ENCODE measurements at regions not wholly inside any gene's neighbourhood (a gene's known extent, or its start where the extent isn't known, plus 50 kb on each side); places are given as distances from the start of the nearest gene placed in this dataset.

DNA sequence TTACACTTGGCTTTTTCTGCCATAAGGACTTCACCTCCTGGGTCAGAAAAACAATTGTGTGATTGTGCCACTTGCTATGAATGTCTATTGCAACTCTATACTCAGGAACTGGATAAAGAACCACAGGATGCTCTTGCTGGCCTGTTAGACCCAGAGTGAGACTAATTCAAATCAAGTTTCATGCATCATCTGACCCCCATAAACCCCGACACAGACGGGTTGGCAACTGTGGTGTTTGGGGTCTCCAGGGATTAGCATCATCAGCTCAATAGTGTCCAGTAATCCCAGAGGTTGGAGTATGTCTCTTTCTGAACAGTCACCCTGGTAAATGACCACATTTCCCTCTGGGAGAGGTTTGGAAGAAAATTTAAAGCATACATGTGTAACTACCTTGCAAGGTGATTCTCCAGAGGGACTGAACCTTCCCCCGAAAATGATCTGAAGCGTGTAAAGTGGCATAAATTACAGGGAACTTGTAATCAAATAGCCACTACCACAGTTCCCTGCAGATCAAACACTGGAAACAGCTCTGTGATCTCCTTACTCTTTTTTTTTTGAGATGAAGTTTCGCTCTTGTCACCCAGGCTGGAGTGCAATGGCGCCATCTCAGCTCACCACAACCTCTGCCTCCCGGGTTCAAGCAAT, 1097.6 kb downstream of the TBC1D22A start:
- TF ChIP-seq CTCF (IDR thresholded peaks at IDR 0.05) (no peak), POLR2AphosphoS5 (IDR thresholded peaks at IDR 0.05) (no peak), EP300 (IDR thresholded peaks at IDR 0.05) (no peak)
